HG02981 (cell line): ENCODE measurements at regions not wholly inside any gene's neighbourhood (a gene's known extent, or its start where the extent isn't known, plus 50 kb on each side); places are given as distances from the start of the nearest gene placed in this dataset.

Source experiments
- ATAC-seq: cut with Tn5 transposase; IDR thresholded peaks from one replicate; pipeline ENCODE4 v1.9.1; 2021; ENCODE audit warnings: mild to moderate bottlenecking, moderate library complexity; ENCODE audit not compliant: unreplicated experiment

DNA sequence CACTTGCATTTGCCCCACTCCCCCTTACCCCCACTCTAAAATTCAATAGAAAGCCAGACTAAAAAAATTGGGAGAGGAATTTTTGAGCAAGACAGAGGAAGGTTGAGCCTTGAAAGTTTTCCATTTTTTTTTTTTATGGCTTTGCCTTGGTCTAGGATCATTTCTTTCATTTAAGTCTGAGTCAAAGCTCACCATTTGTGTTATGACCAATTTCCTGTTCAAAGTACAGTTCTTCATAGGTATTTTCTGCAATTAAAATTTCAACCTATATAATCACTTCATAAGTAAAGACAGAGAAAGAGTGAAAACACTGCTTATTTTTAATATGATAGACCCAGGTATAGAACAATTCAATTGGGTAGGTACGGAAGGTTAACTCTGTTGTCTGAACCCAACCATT lies 436.6 kb upstream of the ADGRL2 start:
- ATAC-seq = no peak

DNA sequence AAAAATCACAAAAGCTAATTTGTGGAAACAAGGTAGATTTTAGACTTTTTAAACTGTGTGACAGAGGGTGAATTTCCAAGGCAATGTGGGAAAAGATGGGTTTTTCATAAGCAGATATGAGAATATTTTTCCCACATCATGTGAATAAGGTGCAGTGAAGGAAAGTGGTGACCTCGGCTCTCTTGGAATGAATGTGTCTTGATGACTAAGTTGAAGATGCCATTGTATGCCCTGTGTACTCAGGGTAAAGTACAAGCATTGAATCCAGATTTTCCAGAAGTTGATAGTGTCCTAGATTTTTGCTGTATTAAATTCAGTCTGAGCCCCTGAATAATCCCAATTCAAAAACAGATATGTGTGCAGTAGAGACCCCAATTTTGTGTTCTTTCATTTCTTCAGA lies 442.6 kb upstream of the ADGRL2 start:
- no peak for ATAC-seq

DNA sequence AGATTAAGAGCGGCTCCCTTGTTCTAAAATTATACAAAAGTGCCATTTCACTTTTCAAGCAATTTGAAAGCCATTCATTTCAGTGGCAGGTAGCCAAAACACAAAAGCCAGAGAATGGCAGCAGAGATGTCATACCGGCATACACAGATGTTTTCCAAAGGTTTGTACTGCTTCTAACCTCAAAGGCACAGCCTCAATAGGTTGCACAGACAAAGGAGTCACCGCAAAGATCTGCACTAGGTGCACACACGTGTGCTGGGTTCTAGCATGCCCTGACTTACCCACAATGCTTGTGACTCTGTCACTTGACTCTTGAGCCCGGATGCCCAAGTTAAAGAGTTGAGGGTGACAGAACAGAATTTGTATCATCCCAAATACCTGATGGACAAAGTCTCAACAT lies 448.9 kb upstream of the ADGRL2 start:
- no peak for ATAC-seq

DNA sequence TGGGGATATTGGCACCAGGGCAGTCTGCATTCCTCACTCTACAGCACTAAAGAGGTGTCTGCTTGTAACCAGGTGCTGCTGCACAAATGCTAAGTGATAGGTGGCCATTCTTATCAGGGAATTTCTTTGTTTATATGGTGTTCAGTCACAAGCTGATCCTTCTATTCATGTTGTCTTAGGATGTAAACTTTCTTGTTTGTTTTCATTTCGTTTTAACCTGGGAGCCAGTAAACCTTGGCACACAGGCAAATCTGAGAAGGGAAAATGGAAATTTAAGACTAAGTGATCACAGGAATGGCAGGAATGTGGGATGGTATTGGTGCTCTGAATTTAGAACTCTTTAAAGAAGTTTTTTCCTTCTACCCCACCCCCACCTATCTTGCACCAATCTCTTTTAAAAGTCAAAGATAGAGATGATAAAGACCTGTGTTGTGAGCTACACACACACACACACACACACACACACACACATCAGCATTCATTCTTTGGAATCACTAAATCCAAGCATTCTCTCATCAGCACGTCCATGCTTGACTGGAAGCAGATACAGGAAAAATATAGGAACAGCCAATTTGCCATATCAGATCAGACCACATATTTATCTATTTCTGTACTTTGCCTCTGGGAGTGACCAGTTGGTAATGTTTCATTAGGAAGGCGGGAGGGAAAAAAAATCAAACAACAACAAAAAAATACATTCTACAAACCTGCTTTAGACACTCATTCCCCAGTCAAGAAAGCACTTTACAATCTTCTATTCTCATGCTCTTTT lies 451.4 kb upstream of the ADGRL2 start:
- no peak for ATAC-seq

DNA sequence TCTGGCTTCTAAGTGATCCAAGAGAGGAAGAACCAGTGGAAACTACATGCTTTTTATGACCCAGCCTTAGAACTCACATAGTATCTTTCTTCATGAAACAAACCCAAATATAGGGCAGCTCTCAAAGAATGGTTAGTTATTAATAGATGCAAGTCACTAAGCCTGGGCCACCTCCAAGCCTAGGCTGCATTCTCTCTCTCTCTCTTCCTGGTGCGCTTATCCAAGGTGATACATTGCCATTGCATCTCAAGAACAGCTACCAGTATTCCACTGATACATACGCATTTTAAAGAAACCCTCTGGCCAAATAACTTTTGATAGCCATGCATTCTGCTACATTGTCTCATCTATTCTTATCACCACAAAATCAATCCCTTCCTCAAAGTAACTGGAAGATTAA lies 455.6 kb upstream of the ADGRL2 start:
- ATAC-seq = no peak

DNA sequence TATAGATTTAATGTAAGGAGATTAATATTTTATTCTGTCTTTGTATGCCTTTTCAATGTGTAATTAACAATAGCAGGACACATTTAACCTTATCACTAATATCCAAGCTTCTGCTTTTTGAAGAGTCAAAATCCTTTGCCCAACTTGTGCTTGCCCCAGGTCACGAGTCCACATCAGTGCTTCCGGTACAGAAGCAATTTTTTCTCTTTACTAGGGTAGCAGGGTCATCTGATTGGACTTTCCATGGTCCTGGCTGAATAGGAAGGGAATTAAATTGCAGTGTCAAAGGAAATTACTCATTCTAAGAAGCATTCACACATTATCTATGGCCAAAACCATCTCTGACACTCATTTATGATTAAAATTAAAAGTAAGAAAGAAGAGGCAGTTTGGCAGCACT lies 460.5 kb upstream of the ADGRL2 start:
- ATAC-seq = no peak

DNA sequence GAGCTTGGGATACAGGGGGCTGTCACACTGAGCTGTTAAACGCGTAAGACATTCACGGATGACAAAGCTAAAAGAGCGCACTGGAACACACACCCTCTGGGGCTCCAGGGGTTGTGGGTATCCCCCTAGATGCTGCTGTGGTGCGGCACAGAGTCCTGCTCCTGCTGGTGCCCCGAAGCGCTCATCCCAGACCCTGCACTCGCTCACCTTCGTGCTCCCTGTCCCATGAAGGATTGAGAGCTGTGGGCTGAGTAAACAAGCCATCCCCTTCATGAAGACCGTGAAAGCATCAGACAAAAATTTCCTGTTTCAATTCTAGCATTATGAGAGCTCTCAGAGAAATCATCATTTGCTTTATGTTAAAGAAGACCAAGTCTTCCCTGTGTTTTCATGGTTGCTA lies 463.5 kb upstream of the ADGRL2 start:
- no peak for ATAC-seq

DNA sequence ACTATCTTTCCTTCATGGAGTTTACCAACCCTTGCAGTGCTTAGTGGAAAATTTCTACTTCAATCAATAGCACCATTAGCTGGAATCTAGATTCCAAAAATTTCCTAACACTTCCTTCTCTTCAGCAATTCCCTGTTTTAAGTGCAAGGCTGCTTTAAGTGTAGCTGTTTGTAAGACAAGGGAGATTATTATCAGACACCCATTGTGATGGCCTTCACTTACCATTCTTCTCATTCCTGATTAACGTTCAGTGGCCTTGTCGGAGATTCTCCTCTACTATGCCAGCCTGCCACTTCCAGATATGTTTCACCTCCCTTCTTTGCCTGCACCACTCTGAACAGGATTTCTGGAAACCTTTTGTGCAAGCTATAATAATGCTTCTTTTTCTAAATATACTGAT lies 464.9 kb upstream of the ADGRL2 start:
- ATAC-seq = no peak

DNA sequence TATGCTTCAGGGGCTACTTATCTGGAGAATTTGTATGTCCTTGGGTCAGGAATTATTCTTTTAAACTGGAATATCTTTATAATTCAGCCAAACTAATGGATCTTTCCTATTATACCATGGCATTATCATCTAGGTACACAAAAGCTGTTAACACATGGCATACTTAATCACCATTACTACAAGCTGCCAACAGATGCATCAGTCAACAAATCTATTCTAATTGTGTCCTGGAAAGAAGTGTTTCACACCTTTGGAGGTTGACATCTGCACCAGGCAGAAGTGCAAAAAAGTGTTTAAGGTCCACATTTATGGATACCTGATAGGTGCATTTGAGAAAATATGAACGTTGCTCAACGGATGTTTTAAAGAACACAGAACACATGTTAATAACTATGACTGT lies 470.2 kb upstream of the ADGRL2 start:
- no peak for ATAC-seq

DNA sequence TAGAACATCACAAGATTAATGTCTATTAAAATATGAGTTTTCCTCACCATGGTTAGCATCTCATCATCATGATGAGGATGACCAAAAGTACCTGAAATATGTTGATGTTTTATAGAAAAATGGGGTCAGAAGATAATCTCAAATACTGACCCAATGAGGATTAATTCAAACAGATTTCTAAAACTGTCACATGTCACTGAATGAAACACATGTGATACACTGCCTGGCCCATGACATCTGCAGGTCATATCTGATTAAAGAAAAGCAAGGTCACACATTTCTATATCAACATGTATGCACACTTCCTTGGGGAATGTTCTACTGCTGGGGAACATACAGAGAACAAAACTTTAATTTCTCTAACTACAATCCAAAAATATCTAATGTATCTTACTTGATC lies 470.6 kb upstream of the ADGRL2 start:
- no peak for ATAC-seq

DNA sequence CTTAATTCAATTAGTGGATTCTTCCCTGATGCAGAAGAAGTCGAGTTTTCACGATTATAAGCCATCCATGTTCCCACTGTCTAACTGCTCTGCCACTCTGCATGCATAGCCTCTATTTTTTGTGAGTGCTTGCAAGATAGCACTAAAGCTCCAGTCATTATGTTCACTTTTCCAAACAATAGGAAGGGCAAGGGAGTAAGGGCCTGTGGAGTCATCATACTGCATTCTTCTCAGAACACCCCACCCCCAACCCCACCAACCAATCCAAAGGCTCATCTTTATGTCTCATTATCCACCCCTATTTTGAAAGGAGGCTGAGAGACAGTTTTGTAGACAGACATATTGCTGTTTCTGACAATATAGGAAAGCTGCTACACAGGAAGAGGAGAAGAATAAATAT lies 471.7 kb upstream of the ADGRL2 start:
- ATAC-seq = no peak

DNA sequence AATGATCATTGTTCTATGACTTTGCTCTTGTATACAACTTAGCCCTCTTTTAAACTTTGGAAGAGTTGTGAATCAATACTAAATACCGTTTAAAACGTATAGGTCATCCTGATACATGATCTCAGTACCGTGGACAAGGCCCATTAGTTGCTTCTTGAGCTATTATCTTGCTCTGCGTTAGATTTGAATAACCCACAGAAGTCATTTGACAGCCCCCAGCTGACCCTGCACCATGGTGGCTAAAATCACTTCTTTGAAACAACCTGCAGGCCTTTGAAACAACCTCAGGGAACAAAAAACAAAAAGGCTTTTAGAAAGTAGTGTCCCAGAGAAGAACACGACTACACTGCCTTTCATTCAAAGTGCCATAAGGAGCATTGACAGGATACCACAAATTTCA lies 473.0 kb upstream of the ADGRL2 start:
- no peak for ATAC-seq

DNA sequence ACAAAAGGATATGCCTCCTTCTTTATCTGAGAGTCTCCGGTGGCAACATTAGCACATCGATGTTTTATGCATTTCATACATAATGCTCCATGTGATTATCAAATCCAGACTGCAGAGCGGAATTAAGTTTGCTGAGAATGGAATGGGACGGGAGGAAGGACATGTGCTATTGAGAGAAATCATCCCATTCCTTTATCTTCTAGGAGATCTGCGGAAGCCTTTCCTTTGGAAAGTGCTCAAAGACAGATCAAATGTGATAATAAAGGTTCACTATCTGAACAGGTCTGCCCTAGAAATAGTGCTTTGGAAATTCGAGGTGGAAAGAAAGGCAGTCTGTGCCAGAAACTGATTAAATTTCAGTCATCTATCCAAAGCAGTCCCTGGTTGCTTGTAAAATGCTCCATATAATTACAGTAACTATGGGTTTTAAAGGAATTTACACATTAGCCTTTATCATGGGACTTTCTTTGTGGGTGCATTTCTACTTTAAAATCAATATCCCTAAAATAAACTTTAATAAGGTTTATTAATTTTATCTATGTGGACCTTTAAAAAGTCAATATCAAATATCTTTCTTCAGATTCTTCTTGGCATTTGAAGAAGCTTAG lies 473.5 kb upstream of the ADGRL2 start:
- no peak for ATAC-seq

DNA sequence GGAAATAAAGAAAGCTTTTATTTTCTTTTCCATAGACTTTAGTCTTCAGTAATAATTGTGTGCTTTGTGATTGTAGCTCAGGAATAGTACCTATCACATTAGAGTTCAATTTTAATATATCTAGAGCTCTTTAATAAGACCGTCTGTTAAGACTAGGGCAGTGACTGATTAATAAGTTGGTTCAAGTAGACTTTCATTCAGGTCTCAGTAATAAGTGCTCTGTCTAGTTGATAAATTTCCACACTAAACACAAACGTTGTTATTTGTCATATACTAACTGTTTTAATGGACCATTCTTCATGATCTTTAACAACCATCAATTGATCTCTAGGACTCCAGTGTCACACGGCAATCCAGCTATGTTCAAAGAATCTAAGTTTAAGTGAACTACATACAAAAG lies 474.5 kb upstream of the ADGRL2 start:
- no peak for ATAC-seq

DNA sequence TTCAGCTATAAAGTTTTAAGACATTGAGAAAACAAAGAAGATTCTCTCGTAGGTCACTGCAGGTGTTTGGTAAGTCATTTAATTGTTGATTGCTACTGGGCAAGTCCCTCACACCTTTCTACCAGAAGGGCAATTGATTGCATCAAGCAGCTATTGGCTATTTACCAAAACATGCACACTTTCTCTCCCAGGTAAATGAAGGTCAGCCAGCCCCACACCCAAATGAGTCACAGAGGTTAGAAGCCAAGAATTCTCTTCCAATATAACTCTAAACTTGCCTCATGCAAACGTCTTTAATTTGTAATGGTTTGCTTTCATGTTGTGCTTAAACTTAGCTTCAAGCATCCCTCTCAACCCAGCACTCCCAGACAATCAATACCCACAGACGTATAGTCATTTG lies 475.3 kb upstream of the ADGRL2 start:
- ATAC-seq = no peak

DNA sequence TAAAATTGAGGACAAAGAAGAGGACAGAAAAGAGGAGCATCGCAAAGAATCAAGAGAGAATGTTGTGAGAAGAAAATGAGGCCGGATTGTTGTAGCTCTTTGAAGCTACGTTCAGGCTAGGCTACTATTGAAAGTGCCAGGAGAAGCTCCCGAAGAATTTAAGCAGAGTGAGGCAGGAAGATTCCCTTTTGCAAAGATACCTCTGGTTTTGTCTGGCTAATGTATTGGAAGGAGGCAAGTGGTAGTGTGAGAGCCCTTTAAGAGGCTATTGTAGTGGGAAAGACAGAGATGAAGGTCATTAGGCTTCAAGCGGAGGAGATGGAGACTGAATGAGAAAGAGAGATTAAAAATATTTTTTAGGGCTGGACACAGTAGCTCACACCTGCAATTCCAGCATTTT lies 476.9 kb upstream of the ADGRL2 start:
- no peak for ATAC-seq

DNA sequence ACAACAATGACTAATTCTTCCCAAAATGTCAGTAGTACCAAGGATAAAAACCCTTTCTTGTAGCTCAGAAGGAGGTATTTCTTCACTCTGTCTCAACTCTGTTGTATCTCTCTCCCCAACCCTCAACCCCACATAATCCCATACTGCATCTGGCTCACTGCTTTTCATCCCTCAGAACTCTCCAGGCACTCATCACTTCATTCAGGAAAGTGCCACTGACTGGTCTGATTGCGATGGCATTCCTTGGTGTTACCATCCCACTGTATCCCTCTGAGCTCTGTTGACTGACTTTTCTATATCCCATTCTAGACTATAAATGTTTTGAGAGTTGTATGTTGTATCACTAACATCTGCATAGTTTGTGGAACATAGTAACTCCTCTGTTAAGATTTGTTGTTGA lies 483.5 kb upstream of the ADGRL2 start:
- ATAC-seq = no peak

DNA sequence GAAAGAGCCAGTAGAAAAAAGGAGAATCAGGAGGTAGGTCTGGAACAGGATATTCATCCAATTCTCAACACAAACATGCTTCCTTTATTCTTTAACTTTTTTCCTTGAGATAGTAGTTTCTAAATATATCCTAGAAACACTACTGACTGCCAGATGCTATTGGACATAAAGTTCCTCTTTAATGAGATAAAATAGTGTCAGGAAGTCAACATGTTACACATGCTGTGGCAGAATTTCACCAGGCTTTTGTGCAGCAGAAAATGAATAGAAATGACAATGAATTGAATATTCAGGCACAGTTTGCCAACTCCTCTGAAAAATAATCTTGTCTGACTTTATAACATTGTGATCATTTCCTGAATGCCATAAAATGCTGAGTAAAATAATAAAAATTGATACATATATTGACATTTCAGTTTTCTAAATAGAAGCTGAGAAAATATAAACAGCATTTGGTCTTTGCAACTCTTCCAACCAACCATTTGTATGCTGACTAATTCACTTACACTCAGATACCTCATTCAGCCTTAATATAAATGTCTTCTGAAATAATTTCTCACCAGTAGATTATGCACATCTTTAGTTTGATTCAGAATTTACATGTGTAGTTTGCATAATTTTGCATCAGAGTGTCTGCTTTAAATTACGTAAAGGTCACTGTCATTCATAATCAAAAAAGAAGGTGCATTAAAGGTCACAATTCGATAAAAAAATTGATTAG lies 486.1 kb upstream of the ADGRL2 start:
- ATAC-seq = no peak

DNA sequence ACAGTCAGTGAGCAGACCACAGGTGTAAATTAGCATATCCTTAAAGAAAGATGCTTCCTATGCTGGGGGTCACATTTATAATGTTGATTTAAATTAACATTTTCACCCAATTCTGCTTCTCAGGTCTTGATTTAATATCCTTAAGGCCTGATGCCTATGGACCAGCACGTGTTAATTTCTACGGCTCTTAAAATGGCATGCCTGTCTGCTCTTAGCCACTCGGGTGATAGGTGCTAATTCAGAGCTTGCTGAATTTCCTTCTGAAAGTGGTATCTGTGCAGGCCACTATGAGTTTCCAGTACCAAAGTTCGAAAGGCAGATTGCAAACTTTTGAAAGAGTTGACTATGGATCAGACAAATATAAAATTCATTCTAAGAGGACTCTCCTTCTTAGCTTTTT lies 487.4 kb upstream of the ADGRL2 start:
- ATAC-seq = no peak

DNA sequence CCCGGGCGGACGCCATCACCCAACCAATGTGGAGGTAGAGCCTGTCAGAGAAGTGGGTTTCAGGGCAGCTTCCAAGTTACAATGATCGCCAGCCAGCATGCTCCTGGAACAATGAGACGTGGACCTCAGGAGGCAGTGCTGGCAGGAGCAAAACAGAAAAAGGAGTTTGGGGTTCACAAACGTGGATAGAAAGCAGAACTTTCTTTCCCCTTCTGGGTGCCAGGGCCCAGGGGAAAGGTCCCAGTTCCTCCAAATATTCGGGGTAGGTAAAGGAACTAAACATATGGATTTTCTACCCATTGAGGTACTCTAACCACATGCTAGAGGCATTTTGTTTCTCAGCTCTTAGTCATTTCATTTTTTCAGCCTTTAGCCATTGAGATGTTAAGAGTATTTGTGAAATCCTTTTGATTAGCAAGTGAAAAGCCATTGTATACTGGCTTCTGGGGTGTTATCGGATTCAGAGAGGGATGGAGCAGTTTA lies 488.4 kb upstream of the ADGRL2 start:
- no peak for ATAC-seq

DNA sequence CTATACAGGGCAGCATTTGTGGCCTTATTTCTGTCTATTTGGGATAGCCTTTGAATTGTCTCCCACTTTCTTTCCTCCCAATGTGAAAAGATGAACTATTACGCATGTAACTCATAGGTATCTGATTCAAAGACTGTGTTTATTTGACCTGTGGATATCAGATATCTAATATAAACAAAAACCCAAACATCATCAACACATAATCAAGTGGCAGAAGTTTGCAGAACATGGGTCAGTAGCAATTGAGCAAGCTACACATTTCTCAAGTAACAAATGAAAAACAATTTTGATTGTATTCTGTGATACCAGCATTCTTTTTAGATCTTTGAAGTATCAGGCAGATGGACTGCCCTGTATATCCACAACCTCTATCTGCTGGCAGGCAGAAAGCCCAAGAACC lies 490.5 kb upstream of the ADGRL2 start:
- no peak for ATAC-seq

DNA sequence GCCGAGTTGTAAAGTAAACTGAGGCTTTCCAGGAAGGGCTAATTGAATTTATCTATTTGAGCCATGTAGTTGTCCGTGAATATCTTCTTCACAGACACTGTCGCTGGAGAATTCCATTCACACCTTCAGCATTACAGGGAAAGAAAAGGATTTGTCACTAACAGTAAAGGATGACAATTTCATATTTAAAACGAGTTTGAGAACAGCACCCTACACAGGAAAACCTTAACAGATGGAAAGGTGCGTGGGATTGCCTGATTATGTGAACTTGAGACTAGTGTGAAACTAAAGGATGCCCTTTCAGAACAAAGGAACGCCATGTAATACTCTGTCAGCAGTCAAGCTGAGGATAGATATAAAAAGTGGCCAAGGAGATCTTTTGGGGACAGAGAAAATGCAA lies 492.5 kb upstream of the ADGRL2 start:
- no peak for ATAC-seq
